ENCODE measurements at regions not wholly inside any gene's neighbourhood (a gene's known extent, or its start where the extent isn't known, plus 50 kb on each side); places are given as distances from the start of the nearest gene placed in this dataset.

DNA sequence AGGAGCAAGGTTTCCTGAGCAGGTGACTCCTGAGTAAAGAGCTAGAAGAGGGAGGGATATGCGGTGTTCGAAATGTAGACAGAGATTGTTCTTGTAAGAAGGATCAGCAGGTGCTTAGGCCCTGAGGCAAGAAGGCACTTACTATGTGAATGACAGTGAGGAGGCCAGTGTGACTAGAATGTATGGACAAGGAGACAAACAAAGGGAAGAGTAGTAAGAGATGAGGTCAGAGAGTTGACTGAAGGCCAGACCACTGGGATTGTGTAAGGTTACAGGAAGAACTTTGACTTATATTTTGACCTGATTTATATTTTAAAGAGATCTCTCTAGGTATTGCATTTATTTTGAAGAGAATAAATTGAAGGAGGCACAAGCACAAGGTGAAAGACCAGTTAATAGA, 118.4 kb upstream of the ENPEP start:
- TF ChIP-seq, protein P1, sequence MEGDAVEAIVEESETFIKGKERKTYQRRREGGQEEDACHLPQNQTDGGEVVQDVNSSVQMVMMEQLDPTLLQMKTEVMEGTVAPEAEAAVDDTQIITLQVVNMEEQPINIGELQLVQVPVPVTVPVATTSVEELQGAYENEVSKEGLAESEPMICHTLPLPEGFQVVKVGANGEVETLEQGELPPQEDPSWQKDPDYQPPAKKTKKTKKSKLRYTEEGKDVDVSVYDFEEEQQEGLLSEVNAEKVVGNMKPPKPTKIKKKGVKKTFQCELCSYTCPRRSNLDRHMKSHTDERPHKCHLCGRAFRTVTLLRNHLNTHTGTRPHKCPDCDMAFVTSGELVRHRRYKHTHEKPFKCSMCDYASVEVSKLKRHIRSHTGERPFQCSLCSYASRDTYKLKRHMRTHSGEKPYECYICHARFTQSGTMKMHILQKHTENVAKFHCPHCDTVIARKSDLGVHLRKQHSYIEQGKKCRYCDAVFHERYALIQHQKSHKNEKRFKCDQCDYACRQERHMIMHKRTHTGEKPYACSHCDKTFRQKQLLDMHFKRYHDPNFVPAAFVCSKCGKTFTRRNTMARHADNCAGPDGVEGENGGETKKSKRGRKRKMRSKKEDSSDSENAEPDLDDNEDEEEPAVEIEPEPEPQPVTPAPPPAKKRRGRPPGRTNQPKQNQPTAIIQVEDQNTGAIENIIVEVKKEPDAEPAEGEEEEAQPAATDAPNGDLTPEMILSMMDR (conservative IDR thresholded peaks at IDR 0.05), result no peak
- no peak for TF ChIP-seq EZH2 (IDR thresholded peaks at IDR 0.05; ENCODE audit: low read depth)
